ENCODE measurements at regions not wholly inside any gene's neighbourhood (a gene's known extent, or its start where the extent isn't known, plus 50 kb on each side); places are given as distances from the start of the nearest gene placed in this dataset.

DNA sequence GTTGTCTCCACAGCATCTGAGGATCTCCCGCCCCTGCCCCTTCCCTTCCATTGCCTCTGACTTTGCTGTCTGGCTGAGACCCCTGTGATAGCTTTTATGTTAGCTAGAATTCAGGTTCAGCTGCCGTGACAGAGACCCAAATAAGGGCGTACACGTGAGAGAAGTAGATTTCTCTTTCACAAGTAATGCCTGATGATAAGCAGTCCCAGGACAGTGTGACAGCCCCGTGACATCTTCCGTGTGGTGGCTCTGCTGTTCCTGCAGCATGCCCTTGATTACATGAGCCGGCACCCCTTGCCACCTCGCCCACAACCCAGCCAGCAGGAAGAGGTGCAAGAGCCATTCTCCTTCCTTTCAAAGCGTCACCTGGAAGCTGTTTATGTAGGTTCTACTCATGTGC, 130.9 kb upstream of the PODXL start:
- no peak for TF ChIP-seq RELA (CRISPR knock-in tag; IDR thresholded peaks at IDR 0.05; ENCODE audit: borderline replicate concordance)
- TF ChIP-seq, protein P1, sequence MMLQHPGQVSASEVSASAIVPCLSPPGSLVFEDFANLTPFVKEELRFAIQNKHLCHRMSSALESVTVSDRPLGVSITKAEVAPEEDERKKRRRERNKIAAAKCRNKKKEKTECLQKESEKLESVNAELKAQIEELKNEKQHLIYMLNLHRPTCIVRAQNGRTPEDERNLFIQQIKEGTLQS (CRISPR knock-in tag; conservative IDR thresholded peaks at IDR 0.05) = no peak
- TF ChIP-seq, protein P2, sequence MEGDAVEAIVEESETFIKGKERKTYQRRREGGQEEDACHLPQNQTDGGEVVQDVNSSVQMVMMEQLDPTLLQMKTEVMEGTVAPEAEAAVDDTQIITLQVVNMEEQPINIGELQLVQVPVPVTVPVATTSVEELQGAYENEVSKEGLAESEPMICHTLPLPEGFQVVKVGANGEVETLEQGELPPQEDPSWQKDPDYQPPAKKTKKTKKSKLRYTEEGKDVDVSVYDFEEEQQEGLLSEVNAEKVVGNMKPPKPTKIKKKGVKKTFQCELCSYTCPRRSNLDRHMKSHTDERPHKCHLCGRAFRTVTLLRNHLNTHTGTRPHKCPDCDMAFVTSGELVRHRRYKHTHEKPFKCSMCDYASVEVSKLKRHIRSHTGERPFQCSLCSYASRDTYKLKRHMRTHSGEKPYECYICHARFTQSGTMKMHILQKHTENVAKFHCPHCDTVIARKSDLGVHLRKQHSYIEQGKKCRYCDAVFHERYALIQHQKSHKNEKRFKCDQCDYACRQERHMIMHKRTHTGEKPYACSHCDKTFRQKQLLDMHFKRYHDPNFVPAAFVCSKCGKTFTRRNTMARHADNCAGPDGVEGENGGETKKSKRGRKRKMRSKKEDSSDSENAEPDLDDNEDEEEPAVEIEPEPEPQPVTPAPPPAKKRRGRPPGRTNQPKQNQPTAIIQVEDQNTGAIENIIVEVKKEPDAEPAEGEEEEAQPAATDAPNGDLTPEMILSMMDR (IDR thresholded peaks at IDR 0.05) = no peak
- TF ChIP-seq ETV6 (CRISPR knock-in tag; IDR thresholded peaks at IDR 0.05) = no peak
- TF ChIP-seq TP53 (CRISPR knock-in tag; IDR thresholded peaks at IDR 0.05) = no peak
- TF ChIP-seq ZNF219 (CRISPR knock-in tag; IDR thresholded peaks at IDR 0.05; ENCODE audit: borderline replicate concordance) = no peak
- TF ChIP-seq CREM (CRISPR knock-in tag; IDR thresholded peaks at IDR 0.05) = no peak
- no peak for TF ChIP-seq JUN (CRISPR knock-in tag; IDR thresholded peaks at IDR 0.05)
- no peak for TF ChIP-seq SMAD3 (CRISPR knock-in tag; IDR thresholded peaks at IDR 0.05; ENCODE audit: borderline replicate concordance)
- no peak for TF ChIP-seq NR2C2 (CRISPR knock-in tag; IDR thresholded peaks at IDR 0.05)
